H1 (cell line): ENCODE measurements at regions not wholly inside any gene's neighbourhood (a gene's known extent, or its start where the extent isn't known, plus 50 kb on each side); places are given as distances from the start of the nearest gene placed in this dataset.
"Not testable (repeated sequence)": the region's sequence is repeated elsewhere in the genome, so short reads cannot be mapped to it uniquely, and the experiment has no call there.

Experiments used
- CTCF ChIA-PET: fragments of 300-600 bp; sonication (Branson Sonifier 250); formaldehyde crosslinking; loops from one replicate; lab custom pipeline; 2021; ENCODE audit not compliant: partially characterized antibody; lab: Charles Lee
- POLR2A ChIA-PET: fragments of 300-600 bp; sonication (Branson Sonifier 250); formaldehyde crosslinking; loops from one replicate; lab custom pipeline; 2021; ENCODE audit warnings: inconsistent platforms; ENCODE audit not compliant: partially characterized antibody; lab: Charles Lee
- DNase-seq, 2 experiments: peaks; one replicate each; pipeline versions ENCODE4 v3.0.0 to v3.0.0-alpha.2; 2010 to 2022; ENCODE audit warnings: low spot score in 2 of 2, low read depth in 1 of 2, mixed read lengths in 1 of 2
- FAIRE-seq: peaks from 2 replicates; lab custom pipeline; 2011; peaks lifted over from hg19 to GRCh38; lab: Jason Lieb, UNC
- H2AFZ ChIP-seq: 2 replicates; pipeline ENCODE4 v1.8.1; 2012; ENCODE audit warnings: low read length, inconsistent platforms
- H2AK5ac ChIP-seq: 2 replicates; pipeline ENCODE4 v1.6.1; 2013; ENCODE audit warnings: low read depth, low read length
- H2BK120ac ChIP-seq: replicated peaks from 2 replicates; pipeline ENCODE3; 2013; ENCODE audit warnings: low read depth, low read length, inconsistent platforms
- H2BK12ac ChIP-seq: 2 replicates; pipeline ENCODE4 v1.6.1; 2013; ENCODE audit warnings: low read depth, low read length
- H2BK15ac ChIP-seq: 2 replicates; pipeline ENCODE4 v1.6.1; 2013; ENCODE audit warnings: low read length
- H2BK20ac ChIP-seq: 2 replicates; pipeline ENCODE4 v1.6.1; 2013; ENCODE audit warnings: low read length
- H2BK5ac ChIP-seq: 2 replicates; pipeline ENCODE4 v1.6.1; 2013; ENCODE audit warnings: low read depth, low read length
- H3K14ac ChIP-seq: 2 replicates; pipeline ENCODE4 v1.6.1; 2013; ENCODE audit warnings: inconsistent platforms; ENCODE audit not compliant: insufficient read length
- H3K18ac ChIP-seq: 2 replicates; pipeline ENCODE4 v1.6.1; 2013; ENCODE audit warnings: low read length; ENCODE audit errors: extremely low read depth
- H3K23ac ChIP-seq: 2 replicates; pipeline ENCODE4 v1.6.1; 2013; ENCODE audit warnings: inconsistent platforms; ENCODE audit not compliant: insufficient read length
- H3K23me2 ChIP-seq: 2 replicates; pipeline ENCODE4 v1.6.1; 2013; ENCODE audit warnings: low read depth, low read length
- H3K27ac ChIP-seq: 2 replicates; pipeline ENCODE4 v1.6.1; 2011; ENCODE audit warnings: low read depth, low read length, inconsistent platforms
- H3K27me3 ChIP-seq, 4 experiments: replicated peaks in 1 of 4; 1 replicate in 1 of 4; 2 replicates in 3 of 4; pipeline versions ENCODE4 v1.6.1 to v1.8.1; 2011 to 2013; ENCODE audit warnings: low read length in 3 of 4, mild to moderate bottlenecking in 3 of 4, inconsistent platforms in 2 of 4, mixed read lengths in 2 of 4, moderate library complexity in 1 of 4; ENCODE audit not compliant: control insufficient read depth in 3 of 4, insufficient read depth in 3 of 4; ENCODE audit errors: extremely low read depth in 1 of 4
- H3K36me3 ChIP-seq, 4 experiments: 2 replicates each; pipeline versions ENCODE4 v1.6.1 to v1.8.1; 2011 to 2013; ENCODE audit warnings: mild to moderate bottlenecking in 4 of 4, low read length in 3 of 4, moderate library complexity in 2 of 4, control low read depth in 1 of 4, inconsistent platforms in 1 of 4; ENCODE audit not compliant: insufficient read depth in 4 of 4, control insufficient read depth in 2 of 4
- H3K4ac ChIP-seq: replicated peaks from 2 replicates; pipeline ENCODE3; 2013; ENCODE audit warnings: low read length, low read depth, mixed read lengths, inconsistent platforms; ENCODE audit not compliant: insufficient read length
- H3K4me1 ChIP-seq, 4 experiments: replicated peaks in 1 of 4; 1 replicate in 1 of 4; 2 replicates in 3 of 4; pipeline versions ENCODE4 v1.6.1 to v1.8.1; 2011 to 2013; ENCODE audit warnings: low read length in 3 of 4, inconsistent platforms in 2 of 4, mixed read lengths in 1 of 4; ENCODE audit not compliant: insufficient read depth in 4 of 4, control insufficient read depth in 3 of 4
- H3K4me2 ChIP-seq, 2 experiments: 2 replicates each; pipeline versions ENCODE4 v1.6.1 to v1.8.1; 2011 to 2013; ENCODE audit warnings: low read depth in 2 of 2, low read length in 2 of 2, control low read depth in 1 of 2, inconsistent platforms in 1 of 2, mild to moderate bottlenecking in 1 of 2; ENCODE audit not compliant: insufficient read depth in 1 of 2
- H3K4me3 ChIP-seq, 4 experiments: fragments of 200-600, 300-600 bp in 1 of 4; sonication (generic), shearing (Covaris generic), sonication (Bioruptor Twin) in 1 of 4; 2 replicates each; pipeline versions ENCODE4 v1.5.1 to v1.8.1; 2011 to 2016; ENCODE audit warnings: low read length in 4 of 4, low read depth in 3 of 4, control low read depth in 2 of 4, inconsistent platforms in 2 of 4, mild to moderate bottlenecking in 2 of 4, mixed read lengths in 1 of 4, moderate library complexity in 1 of 4; ENCODE audit not compliant: insufficient read depth in 2 of 4; ENCODE audit errors: extremely low read depth in 1 of 4
- H3K56ac ChIP-seq: replicated peaks from 2 replicates; pipeline ENCODE3; 2013; ENCODE audit warnings: low read depth, mild to moderate bottlenecking, mixed read lengths, low read length, inconsistent platforms; ENCODE audit not compliant: insufficient read length
- H3K79me1 ChIP-seq: 2 replicates; pipeline ENCODE4 v1.6.1; 2013; ENCODE audit warnings: low read depth, low read length, control low read depth
- H3K79me2 ChIP-seq, 2 experiments: 2 replicates each; pipeline versions ENCODE4 v1.6.1 to v1.8.1; 2012 to 2013; ENCODE audit warnings: low read length in 2 of 2, mild to moderate bottlenecking in 2 of 2, inconsistent platforms in 1 of 2; ENCODE audit not compliant: insufficient read depth in 2 of 2, control insufficient read depth in 1 of 2
- H3K9ac ChIP-seq, 4 experiments: replicated peaks in 1 of 4; 1 replicate in 1 of 4; 2 replicates in 3 of 4; pipeline versions ENCODE4 v1.6.1 to v1.8.1; 2011 to 2013; ENCODE audit warnings: low read depth in 3 of 4, low read length in 3 of 4, control low read depth in 2 of 4, mild to moderate bottlenecking in 2 of 4, moderate library complexity in 2 of 4, inconsistent platforms in 1 of 4; ENCODE audit errors: extremely low read depth in 1 of 4
- H3K9me3 ChIP-seq, 2 experiments: 2 replicates each; pipeline versions ENCODE4 v1.6.1 to v1.8.1; 2012 to 2013; ENCODE audit warnings: mild to moderate bottlenecking in 2 of 2, moderate library complexity in 2 of 2, control low read depth in 1 of 2, inconsistent platforms in 1 of 2, low read depth in 1 of 2, low read length in 1 of 2, mixed read lengths in 1 of 2; ENCODE audit not compliant: insufficient read depth in 2 of 2
- H4K20me1 ChIP-seq, 2 experiments: replicated peaks in 1 of 2; 2 replicates each; pipeline versions ENCODE3 to v1.8.1; 2011 to 2013; ENCODE audit warnings: inconsistent platforms in 2 of 2, low read length in 2 of 2, mild to moderate bottlenecking in 1 of 2; ENCODE audit not compliant: insufficient read depth in 2 of 2, control insufficient read depth in 1 of 2
- H4K5ac ChIP-seq: 2 replicates; pipeline ENCODE4 v1.6.1; 2013; ENCODE audit warnings: low read length, low read depth, mixed read lengths, inconsistent platforms; ENCODE audit not compliant: insufficient read length
- H4K8ac ChIP-seq: 2 replicates; pipeline ENCODE4 v1.8.0; 2013; ENCODE audit warnings: mild to moderate bottlenecking, moderate library complexity, low read length, inconsistent platforms; ENCODE audit not compliant: insufficient read depth; ENCODE audit errors: extremely low read depth
- H4K91ac ChIP-seq: replicated peaks from 2 replicates; pipeline ENCODE3; 2013; ENCODE audit warnings: low read length, mixed read lengths, inconsistent platforms; ENCODE audit not compliant: insufficient read length
- WGBS, 2 experiments: shearing (Covaris generic) in 1 of 2; methylation state at CpG; one replicate each; pipeline versions ENCODE4 v1.1.6 to v1.1.7; 2013 to 2015; ENCODE audit warnings: low lambda C conversion rate in 2 of 2, mixed read lengths in 2 of 2, inconsistent platforms in 1 of 2, low coverage in 1 of 2, missing lambda C conversion rate in 1 of 2; ENCODE audit not compliant: insufficient replicate concordance in 2 of 2, insufficient coverage in 1 of 2, insufficient read length in 1 of 2; ENCODE audit errors: extremely low coverage in 1 of 2, missing lambda C conversion rate in 1 of 2; 5-methylcytosine and 5-hydroxymethylcytosine counted together

DNA sequence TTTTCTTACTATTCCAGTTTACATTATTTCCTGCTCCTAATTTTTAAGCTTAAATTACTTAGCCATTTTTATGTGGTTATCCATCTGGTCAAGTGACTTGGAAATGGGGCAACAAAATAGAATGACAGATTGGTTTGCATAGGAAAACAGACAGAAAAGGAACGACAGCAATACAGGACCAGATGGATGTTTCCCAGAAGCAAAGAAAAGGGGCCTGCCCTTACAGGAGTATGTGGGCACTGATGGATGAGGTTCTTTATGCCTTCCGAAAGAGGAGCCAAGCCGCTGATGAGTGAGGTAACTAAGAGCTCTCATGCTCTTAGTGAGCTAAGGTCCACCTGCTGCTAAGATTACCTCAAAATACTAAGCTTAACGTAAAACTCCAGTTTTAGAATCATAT lies 339.8 kb downstream of the CNTNAP3B start:
- H2BK12ac ChIP-seq, H3K4me1 ChIP-seq, H4K8ac ChIP-seq, H3K27me3 ChIP-seq, H3K14ac ChIP-seq, H3K79me2 ChIP-seq, H3K18ac ChIP-seq, H2BK5ac ChIP-seq, H2AK5ac ChIP-seq, DNase-seq, H3K79me1 ChIP-seq, CTCF ChIA-PET, H2BK120ac ChIP-seq, H3K9me3 ChIP-seq, POLR2A ChIA-PET, H3K23me2 ChIP-seq, H3K4ac ChIP-seq, H4K5ac ChIP-seq, H2BK15ac ChIP-seq, H3K4me3 ChIP-seq, FAIRE-seq, H2AFZ ChIP-seq, H4K91ac ChIP-seq, H3K56ac ChIP-seq, H4K20me1 ChIP-seq, H2BK20ac ChIP-seq, H3K4me2 ChIP-seq, H3K23ac ChIP-seq, H3K27ac ChIP-seq, H3K36me3 ChIP-seq, H3K9ac ChIP-seq: not testable (repeated sequence)
- WGBS, 2 experiments: 74% methylated on average over 4 of the region's 4 CpGs; no CpG with 5 or more reads in 1 of the 2 experiments

DNA sequence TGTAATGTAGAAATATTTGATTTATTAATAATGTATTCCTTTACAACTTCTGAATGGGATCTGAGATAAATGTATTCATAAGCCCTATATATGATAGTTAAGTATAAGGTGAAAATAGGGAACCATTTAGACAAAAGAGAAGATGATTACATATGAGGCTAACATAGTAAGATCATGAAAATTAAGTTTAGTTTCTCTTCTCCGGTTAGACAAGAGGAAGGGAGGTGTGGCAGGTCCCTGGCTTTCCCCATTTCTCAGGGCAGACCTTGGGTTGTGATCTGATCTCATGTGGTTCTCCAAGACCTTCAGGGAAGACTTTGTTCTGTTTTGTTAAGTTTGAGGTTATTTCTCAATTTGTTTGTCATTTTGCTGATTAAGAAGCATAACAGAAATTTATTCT lies 341.3 kb downstream of the CNTNAP3B start:
- H3K23ac ChIP-seq, CTCF ChIA-PET, H2AK5ac ChIP-seq, H3K9ac ChIP-seq, H2BK15ac ChIP-seq, H3K9me3 ChIP-seq, H4K91ac ChIP-seq, H3K27me3 ChIP-seq, H2BK20ac ChIP-seq, FAIRE-seq, H2BK120ac ChIP-seq, H4K5ac ChIP-seq, H2BK12ac ChIP-seq, H3K4ac ChIP-seq, H3K79me2 ChIP-seq, H3K56ac ChIP-seq, H3K18ac ChIP-seq, H3K79me1 ChIP-seq, H2AFZ ChIP-seq, H4K8ac ChIP-seq, H3K14ac ChIP-seq, DNase-seq, POLR2A ChIA-PET, H3K27ac ChIP-seq, H3K4me1 ChIP-seq, H4K20me1 ChIP-seq, H3K4me2 ChIP-seq, H3K23me2 ChIP-seq, H2BK5ac ChIP-seq, H3K4me3 ChIP-seq, H3K36me3 ChIP-seq: not testable (repeated sequence)
- WGBS, 2 experiments: 77% methylated on average over 1 of the region's 1 CpG; no CpG with 5 or more reads in 1 of the 2 experiments
